Kidney glomerular epithelial cell (primary cell): ENCODE measurements at regions not wholly inside any gene's neighbourhood (a gene's known extent, or its start where the extent isn't known, plus 50 kb on each side); places are given as distances from the start of the nearest gene placed in this dataset.

ENCODE experiments used
- DNase-seq: peaks from one replicate; lab custom pipeline; 2025; lab: John Stamatoyannopoulos, UW

DNA sequence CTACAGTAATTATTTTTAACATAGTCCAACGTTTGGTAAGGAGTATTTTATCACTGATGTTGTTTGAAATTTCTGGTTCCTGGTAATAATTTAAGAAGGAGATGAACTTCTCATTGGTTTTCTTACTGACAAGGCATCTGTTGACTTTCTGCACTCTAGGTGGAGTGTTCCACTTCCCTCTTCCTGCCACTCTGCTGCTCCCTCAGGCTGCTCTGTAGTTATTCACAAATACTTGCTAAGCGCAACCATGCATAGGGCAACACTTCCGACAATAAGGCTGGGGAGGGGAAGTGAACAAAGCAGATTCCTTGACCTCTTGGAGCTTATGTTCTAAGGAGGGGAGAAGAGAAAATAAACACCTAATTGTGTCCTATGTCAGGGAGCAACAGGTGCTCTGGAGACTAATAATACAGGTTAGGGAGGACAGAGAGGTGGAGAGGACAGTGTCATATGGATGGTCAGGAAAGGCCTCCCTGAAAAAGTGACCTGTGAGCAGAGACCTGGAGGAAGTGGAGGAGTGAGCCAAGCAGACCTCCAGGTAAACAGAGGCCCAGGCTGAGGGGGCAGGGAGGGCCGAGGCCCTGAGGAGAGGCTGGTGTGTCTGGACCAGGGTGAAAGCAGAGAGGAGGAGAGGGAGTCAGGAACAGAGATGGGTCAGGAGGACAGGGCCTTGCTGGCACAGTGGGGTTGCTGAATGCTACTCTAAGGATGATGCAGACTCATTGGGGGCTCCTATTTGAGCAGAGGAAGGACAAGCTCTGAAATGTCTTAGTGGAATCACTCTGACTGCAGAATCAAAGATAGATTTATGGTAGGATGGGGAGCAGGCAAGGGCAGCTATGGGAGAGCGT is 134.8 kb upstream of the SLC24A3 start:
- no peak for DNase-seq

DNA sequence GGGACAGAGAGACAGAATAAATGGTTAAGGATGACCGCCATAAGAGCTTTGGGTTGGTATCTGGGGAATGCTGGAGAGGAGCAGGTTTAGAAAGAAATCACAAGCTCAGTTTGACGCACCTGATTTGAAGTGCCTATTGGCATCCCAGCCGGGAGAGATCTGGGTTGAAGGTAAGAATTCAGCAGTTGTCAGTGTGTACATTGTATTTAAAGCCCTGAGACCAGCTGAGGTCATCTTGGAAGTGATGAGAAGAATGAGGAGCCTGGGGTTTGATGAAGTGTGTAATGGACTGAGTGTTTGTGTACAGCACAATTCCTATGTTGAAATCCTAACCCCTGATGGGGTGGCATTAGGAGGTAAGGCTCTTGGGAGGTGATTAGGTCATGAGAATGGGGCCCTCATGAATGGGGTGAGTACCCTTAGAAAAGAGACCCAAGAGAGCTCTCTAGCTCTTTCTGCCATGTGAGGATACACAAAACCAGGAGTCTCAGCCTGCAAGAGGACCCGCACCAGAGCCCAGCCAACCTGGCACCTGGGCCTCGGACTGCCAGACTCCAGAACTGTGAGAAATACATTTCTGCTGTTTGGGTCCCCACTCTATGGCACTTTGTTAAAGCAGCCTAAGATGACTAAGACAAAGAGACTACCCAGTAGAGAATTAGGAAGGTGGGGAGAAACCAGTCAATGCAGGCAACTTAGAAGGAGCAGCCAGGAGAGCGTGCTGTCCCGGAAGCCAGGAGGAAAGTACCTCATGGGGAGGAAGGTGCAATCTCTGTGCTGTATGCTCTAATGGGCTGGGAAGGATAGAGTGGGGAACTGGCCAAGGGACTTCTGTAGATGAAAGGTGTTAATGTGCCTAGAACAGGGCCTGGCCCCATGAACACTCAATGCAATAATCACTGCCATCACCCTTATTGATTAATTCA is 133.7 kb upstream of the SLC24A3 start:
- no peak for DNase-seq

DNA sequence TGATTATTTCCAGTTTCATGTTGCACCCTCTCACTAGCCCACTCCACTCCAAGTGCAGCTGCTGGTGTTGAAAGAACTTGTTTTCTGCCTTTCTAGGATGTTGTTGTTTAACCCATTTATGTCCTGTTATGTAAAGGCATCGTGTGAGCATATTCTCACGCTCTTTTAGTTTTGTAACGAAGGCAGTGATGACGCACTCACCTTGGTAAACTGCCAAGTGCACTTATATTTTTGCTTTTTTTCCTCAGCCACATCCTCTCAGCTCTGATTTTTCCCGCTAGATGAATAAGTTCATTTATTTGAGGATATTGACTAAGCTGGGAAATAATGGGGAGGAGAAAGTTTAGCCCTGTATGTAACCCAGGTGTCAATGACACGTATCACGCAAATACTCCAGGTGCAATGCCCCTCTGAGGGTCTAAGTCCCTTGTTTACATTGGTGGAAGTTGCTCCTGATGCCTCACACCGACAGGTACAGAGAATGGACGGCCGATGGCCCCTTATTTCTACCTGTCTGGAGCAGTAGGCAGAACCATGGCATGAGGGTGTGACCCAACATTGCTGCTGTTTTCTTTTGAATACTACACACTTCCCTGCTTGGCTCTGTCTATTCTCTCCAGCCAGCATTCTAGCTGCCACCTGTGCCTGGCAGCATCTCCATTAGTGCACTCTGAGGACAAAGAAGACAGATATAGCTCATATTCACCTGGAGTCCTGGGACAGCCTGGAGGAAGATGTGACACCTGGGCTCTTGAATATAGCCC is 132.7 kb upstream of the SLC24A3 start:
- no peak for DNase-seq

DNA sequence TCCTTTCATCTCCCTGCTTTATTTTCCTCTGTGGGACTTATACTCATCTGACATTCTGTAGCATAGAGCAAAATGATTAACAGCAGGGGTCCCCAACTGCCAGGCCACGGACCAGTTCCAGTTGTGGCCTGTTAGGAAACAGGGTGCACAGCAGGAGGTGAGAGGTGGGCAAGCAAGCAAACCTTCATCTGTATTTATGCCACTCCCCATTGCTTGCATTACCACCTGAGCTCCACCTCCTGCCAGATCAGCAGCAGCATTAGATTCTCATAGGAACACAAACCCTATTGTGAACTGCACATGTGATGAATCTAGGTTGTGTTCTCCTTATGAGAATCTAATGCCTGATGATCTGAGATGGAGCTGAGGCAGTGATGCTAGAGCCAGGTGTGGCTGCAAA is 130.5 kb upstream of the SLC24A3 start:
- no peak for DNase-seq

DNA sequence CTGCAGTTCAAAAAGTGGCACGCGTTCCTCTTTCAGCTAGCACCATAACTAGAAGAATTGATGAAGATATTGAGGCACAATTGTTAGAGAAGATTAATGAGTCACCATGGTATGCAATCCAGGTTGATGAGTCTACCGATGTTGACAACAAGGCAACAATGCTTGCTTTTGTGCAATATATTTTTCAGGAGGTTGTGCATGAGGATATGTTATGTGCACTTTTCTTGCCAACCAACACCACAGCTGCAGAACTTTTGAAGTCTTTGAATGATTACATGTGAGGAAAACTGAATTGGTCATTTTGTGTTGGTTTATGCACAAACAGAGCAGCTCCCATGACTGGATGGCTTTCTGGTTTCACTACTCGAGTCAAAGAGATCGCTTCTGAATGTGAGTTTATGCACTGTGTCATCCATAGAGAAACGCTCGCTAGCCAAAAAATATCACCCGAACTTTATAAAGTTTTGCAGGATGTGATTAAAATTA is 129.3 kb upstream of the SLC24A3 start:
- DNase-seq = no peak

DNA sequence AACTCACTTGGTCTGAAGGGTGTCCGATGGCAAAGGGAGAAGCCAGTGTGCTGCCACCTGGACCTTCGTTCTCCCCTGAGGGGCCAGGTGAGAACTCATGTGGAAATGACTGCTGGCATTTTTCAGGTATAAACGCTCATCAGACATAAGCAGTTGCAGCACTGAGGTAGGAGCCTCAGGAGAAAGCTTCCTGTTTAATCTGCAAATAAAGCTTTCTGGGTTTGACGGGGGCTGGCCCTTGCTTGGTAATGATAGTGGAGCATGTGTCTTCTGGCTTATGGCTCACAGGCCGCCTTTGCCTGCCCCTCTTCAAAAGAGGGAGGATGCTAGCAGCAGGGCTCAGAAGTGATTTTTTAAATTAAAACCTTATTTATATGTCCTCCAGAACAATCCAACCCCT is 122.1 kb upstream of the SLC24A3 start:
- no peak for DNase-seq

DNA sequence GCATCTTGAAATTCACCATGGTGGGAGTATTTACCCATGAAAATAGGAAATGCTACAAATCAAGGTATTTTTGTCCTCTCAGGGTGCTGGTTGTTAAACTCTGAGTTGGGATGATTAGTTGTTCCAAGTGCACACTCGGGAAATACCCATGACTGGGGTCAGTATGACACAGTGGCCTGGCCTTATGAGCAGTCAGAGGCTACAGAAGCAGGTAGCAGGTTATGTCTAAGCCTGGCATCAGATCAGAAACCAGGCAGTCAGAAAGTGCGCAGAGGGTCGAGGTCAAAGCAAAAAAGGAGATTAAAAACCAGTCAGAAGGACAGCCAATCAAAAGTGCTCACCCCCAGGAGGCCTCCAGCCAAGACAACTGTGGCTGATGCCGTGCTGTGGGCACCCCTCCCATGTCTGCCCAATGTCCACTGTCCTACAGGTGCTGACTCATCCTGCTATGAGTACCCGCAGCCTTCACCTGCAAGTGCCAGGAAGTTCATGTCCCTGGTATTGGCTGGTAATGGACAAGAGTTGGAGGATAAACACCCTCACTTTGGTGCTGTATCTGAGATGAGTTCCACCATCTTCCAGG is 117.4 kb upstream of the SLC24A3 start:
- DNase-seq = no peak

DNA sequence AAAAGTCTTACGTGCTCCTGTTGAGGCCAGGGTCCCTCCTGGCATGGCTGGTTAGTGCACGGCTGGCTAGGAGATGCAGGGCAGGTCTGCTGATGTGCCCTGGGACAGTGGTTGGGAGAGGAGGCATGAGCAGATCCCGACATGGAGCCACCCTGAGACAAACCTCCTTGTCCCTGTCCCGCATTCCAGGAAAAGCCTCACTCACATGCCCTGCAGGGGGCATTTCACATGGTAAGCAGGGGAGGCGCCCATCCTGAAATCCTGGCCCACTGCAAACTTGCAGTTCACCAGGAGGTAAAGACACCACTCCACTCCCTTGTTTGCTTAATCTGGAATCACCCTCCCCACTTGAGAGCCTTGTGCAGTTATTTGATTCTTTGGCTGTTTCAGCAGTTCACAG is 116.7 kb upstream of the SLC24A3 start:
- DNase-seq = no peak

DNA sequence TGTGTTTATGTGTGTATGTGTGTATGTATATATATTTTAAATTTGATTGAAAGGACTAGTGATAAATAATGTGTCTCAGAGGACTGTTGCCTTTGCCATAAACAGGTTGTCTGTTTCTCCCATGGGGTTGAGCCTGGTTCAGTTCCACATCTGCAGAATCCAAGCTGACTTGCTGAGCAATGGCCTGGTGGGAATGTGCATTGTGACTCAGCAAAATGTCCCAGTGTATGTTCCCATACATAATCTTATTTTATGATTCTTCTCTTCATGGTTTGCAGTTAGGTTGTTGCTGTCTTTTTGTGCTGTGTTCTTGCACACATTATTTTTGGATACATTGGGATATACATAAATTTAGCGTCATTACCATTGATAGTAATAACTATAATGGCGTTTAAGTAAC is 115.6 kb upstream of the SLC24A3 start:
- DNase-seq = no peak

DNA sequence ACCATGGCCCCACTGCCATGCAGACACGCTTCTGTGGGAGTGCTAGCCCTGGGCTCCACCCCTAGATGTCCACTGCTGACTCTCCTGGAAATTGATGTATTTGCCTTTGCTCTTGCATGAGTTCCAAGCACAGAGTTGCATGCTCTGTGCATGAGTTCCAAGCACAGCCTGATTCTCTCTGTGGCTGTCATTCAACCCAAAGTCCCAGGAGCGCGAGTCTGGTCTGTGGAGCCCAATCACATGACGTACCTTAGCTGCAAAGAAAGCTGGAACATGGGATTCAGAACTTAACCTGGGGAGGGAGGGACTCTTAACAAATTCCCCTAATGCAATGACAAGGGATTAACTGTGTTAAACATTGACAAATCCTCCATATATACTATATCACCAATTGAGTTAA is 114.3 kb upstream of the SLC24A3 start:
- no peak for DNase-seq

DNA sequence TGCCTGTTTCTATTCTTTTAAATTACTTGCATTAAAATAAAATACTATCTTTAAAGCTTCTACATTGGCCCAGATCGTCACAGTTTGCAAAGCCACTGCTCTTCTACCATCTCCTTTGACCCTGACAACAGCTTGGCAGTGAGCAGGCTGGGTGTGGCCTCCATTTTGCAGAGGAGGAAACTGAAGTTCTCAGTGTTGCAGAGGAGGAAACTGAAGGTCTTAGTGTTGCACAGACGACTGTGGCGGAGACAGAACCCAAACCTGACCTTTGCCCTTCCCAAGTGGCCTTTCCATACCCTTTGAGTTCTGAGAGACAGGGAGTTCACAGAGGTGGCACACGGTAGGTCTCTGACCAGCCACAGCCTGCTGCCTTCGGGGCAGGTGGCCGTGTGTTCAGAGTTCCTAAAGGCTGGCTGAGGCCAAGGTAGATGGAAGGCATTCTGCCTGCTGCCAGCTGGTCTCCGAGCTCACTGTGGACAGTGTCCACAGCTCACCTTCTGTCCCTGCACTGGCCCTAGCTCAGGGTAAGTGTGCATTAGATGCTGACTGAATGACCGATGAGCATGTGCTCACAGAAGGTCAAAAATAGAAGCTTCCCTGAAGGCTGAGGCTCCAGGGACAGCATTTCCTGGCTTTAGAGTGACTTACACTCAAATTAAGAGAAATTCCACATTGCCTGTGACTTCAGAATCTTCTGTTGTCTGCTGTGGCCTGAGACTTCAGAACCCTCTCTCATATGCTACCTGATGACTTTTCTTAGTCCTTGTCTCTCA is 113.5 kb upstream of the SLC24A3 start:
- no peak for DNase-seq

DNA sequence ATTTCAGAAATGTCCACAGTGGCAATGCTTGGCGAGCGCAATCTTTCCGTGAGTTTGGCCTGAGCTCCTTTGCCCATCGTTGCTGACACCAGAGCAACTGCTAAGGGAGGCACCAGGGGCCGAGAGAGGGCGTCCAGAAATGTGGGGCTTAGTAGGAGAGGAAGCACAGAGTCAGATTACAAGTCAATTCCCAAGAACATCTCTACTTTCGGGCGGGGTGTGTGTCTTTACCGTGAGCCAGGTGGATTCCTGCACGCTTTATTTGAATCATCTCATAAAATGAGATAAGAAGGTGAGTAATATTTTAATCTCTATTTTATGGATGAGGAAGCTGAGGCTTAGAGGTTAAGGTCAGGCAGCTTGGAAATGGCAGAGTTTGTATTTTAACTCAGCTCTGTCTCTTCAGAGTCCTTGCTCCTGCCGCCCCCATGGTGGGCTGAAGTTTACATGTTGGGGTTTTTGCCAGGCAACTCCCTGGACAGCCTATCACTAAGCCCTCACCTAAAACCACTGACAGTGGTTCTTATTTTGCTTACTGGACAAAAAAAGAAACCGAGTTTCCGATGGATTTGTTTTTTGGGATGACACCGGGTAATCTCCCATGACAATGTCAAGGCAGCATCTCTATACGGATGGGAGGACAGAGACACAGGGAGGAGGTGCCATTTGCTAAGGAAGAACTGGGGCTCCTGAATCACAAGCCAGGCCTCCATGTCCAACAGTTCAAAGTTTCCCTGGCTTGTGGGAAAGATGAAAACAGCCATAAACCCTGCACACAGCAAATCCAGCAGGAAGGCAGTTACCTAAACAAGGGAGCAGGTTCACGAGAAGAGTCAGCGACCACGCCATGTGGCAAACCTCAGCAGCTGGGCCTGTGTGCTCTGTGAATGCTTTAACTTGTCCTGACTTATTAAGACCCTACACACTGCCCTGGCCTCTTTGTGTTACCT is 112.6 kb upstream of the SLC24A3 start:
- no peak for DNase-seq

DNA sequence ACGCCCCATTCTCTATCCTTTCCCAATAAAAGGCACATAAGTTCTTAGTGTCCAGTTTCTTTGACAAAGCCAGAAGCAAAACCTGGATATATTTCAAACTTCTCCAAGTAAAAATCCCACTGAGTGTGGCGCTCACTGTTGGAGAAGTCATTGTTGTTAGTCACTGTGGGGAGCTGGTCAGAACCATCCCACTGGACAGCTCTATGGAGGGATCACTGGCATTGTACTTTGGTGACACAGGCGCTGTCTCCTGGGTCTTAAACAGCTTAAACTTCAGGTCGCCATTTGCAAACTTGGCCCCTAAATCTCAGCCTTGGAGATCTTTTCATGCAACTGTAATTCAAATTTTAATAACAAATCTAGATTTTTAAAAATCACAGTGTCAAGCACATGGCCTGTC is 111.5 kb upstream of the SLC24A3 start:
- no peak for DNase-seq

DNA sequence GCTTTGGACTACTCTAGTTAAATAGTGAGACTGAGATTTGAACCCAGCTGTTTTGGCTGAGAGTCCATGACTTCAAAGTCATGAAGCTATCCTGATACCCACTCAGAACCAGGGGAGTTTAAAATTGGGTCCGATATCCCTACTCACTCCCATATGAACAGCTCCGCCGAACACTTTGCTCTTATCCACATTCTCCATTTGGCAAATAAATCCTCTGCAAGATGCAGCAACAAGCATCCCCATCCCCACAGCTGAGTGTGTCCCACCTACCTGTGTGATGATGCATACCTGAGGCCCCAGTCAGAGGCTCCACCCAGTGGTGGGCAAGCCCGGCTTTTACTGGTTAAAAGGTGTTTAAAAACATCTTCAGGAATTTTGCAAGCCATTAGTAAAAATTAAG is 108.3 kb upstream of the SLC24A3 start:
- no peak for DNase-seq

DNA sequence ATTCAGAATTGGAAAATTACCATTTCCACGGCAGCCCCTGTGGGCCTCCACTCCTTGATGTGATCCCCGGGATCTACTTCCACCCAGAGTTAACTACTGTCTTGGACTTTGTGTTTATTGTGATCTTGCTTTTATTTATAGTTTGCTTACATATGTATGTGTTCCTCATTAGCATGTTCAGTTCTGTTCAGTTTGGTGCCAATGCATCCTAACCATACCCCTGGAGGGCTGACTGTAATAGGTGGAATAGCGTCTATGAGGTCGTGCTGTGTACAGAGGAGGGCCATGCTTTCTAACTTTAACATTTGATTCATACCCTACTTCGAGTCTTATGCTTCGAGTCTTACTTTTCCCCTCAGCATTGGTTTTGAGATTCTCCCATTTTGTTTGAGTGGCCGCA is 104.3 kb upstream of the SLC24A3 start:
- DNase-seq = no peak

DNA sequence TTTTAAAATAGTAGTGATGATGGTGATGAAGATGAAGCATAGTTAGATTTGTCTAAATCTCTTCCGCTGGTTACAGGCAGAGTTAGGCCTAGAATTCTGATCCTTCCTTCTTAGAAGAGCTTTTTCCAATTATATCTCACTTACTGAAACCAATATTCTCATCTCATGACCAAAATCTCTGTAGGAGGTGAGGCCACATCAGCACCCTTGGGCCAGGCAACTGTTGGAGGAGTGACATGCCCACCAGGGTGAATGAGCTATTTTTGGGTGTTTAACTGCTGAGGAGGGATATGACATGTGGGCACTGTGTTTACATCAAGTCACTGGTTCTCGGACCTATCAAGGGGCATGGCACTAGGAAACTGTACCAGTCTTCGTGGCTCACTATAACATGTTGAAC is 102.2 kb upstream of the SLC24A3 start:
- DNase-seq = no peak

DNA sequence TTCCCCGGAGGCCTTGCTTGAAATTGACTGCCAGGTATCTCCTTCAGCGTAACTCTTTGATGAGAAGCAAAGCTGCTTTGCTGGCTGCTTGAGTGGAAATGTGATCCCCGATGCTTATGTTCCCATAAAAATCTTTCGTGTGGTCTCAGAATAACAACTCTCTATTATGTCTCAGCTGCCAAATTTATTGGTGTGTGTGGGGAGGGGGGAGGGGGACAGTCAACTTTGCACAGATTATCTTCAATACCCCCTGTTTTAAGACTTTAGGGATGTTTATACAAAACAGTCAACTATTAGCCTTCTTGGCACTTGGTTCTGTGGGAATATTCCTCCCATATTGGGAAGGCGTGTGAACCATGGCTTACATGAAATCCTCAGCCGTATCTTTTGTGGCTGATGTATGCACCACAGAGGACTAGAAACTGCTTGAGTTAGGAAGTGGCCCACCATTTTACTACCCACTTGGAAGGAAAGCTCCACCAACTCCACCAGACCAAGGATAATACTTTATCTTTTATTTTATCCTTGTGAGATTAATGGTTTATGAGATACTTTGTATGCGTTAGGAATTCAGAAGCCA is 101.5 kb upstream of the SLC24A3 start:
- DNase-seq = no peak

DNA sequence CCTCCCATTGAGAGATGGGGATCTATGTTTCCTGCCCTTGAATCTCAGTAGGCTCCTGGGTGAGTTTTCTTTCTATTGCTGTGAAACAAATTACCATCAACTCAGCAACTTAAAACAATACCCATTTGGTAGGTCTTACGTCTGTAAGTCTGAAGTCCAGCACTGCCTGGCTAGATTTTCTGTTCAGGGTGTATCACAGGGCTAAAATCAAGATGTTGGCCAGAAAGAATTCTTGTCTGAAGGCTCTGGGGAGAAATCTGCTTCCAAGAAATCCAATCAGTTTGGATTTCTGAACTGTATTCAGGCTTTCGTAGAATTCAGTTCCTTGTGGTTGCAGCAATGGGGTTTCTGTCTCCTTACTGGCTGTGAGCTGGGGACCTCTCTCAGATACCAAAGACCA is 99.6 kb upstream of the SLC24A3 start:
- no peak for DNase-seq

DNA sequence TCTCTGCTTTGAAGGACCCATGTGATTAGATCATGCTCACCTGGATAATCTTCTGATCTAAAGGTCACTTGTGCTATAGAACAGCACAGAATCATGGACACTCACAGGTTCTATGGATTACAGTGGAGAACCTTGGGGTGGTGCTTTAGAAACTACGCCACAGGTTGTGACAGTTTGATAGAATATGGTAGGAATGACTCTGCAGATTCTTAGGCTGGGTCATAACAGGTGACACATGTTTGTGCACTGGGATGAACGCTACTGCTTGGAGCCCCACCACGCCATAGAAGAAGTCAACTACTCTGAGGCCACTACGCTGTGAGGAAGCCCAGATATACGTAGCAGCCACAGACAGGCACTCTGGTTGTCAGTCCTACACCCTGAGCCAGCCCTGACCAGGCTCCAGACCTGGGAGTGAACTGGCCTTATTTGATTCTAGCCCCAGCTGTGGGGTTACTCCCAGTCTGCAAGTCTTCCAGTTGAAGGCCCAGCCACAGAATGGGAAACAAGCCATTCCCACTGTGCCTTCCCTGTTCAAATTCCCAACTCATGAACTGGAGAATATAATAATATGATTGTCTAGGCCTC is 99.0 kb upstream of the SLC24A3 start:
- DNase-seq = no peak
